Retina (tissue), 1 donor: ENCODE measurements at regions not wholly inside any gene's neighbourhood (a gene's known extent, or its start where the extent isn't known, plus 50 kb on each side); places are given as distances from the start of the nearest gene placed in this dataset.
"Not testable (repeated sequence)": the region's sequence is repeated elsewhere in the genome, so short reads cannot be mapped to it uniquely, and the experiment has no call there.

Source experiments
- DNase-seq: peaks from one replicate; pipeline ENCODE4 v3.0.0-alpha.2; 2016

- DNase-seq = peak; percentile 59
These were observed 141.6 kb upstream of the RFC3 start for GRCh38 chr13:33676045-33676989.

- no peak for DNase-seq
These were observed 140.7 kb upstream of the RFC3 start for GRCh38 chr13:33677215-33677614.

- no peak for DNase-seq
These were observed 139.9 kb upstream of the RFC3 start for GRCh38 chr13:33678084-33678483.

- DNase-seq = no peak
These were observed 138.9 kb upstream of the RFC3 start for GRCh38 chr13:33678906-33679657.

GRCh38 chr13:33679658-33680012, 138.3 kb upstream of the RFC3 start:
- DNase-seq = no peak

- no peak for DNase-seq
These were observed 135.9 kb upstream of the RFC3 start for GRCh38 chr13:33682020-33682564.

GRCh38 chr13:33682646-33683045, 135.3 kb upstream of the RFC3 start:
- not testable (repeated sequence) for DNase-seq

GRCh38 chr13:33683376-33683775, 134.6 kb upstream of the RFC3 start:
- no peak for DNase-seq

- no peak for DNase-seq
These were observed 133.1 kb upstream of the RFC3 start for GRCh38 chr13:33684874-33685273.

- DNase-seq = no peak
These were observed 131.0 kb upstream of the RFC3 start for GRCh38 chr13:33686772-33687480.

GRCh38 chr13:33690354-33690753, 127.6 kb upstream of the RFC3 start:
- no peak for DNase-seq

GRCh38 chr13:33691980-33692379, 126.0 kb upstream of the RFC3 start:
- DNase-seq = no peak

- DNase-seq = no peak
These were observed 125.4 kb upstream of the RFC3 start for GRCh38 chr13:33692531-33692930.

GRCh38 chr13:33694546-33694945, 123.4 kb upstream of the RFC3 start:
- no peak for DNase-seq

- no peak for DNase-seq
These were observed 121.4 kb upstream of the RFC3 start for GRCh38 chr13:33696530-33696929.

- no peak for DNase-seq
These were observed 120.0 kb upstream of the RFC3 start for GRCh38 chr13:33697926-33698325.

- DNase-seq = no peak
These were observed 110.5 kb upstream of the RFC3 start for GRCh38 chr13:33707449-33707848.

- no peak for DNase-seq
These were observed 107.0 kb upstream of the RFC3 start for GRCh38 chr13:33710924-33711323.

GRCh38 chr13:33711436-33711835, 106.5 kb upstream of the RFC3 start:
- DNase-seq = peak; percentile 26

- no peak for DNase-seq
These were observed 100.2 kb upstream of the RFC3 start for GRCh38 chr13:33717775-33718174.

GRCh38 chr13:33721724-33722123, 96.2 kb upstream of the RFC3 start:
- no peak for DNase-seq

GRCh38 chr13:33722216-33722915, 95.6 kb upstream of the RFC3 start:
- no peak for DNase-seq

- no peak for DNase-seq
These were observed 94.6 kb upstream of the RFC3 start for GRCh38 chr13:33723365-33723764.
